ENCODE measurements at regions not wholly inside any gene's neighbourhood (a gene's known extent, or its start where the extent isn't known, plus 50 kb on each side); places are given as distances from the start of the nearest gene placed in this dataset.

GRCh38 chr16:76226011-76226410, 51.2 kb upstream of the CNTNAP4 start:
- TF ChIP-seq MXI1 (IDR thresholded peaks at IDR 0.05; ENCODE audit: borderline replicate concordance, low read depth, low read length), result no peak
- TF ChIP-seq SMC3 (IDR thresholded peaks at IDR 0.05; ENCODE audit: low read depth, low read length), result no peak
- no peak for TF ChIP-seq POLR2A (IDR thresholded peaks at IDR 0.05; ENCODE audit: low read depth, low read length)
- TF ChIP-seq RFX5 (IDR thresholded peaks at IDR 0.05; ENCODE audit: low read depth, low read length), result no peak
- no peak for TF ChIP-seq CTCF (conservative IDR thresholded peaks at IDR 0.05; ENCODE audit: low read depth, low read length)
- TF ChIP-seq CHD1 (IDR thresholded peaks at IDR 0.05; ENCODE audit: low read depth, low read length), result no peak
- no peak for TF ChIP-seq NFE2L2 (IDR thresholded peaks at IDR 0.05; ENCODE audit: low read depth, low read length)
- no peak for TF ChIP-seq CEBPB (IDR thresholded peaks at IDR 0.05; ENCODE audit: low read depth, low read length)

All from IMR-90 (cell line).